Esophagus muscularis mucosa (tissue), 4 donors: ENCODE measurements at regions not wholly inside any gene's neighbourhood (a gene's known extent, or its start where the extent isn't known, plus 50 kb on each side); places are given as distances from the start of the nearest gene placed in this dataset.

Experiments used
- DNase-seq: peaks from one replicate; pipeline ENCODE4 v3.0.0-alpha.2; 2017; ENCODE audit errors: extremely low spot score
- H3K27ac ChIP-seq, 4 donors: fragments of 200-600 bp; sonication (generic); replicated peaks in 1 of 4; 1 replicate in 3 of 4; 2 replicates in 1 of 4; pipeline ENCODE4 v1.5.1; 2016 to 2019; ENCODE audit warnings: mild to moderate bottlenecking in 1 of 4
- H3K27me3 ChIP-seq, 4 donors: fragments of 200-600 bp; sonication (generic); one replicate each; pipeline versions ENCODE4 v1.5.1 to v1.6.0; 2016 to 2019
- H3K36me3 ChIP-seq, 4 donors: fragments of 200-600 bp; sonication (generic); one replicate each; pipeline ENCODE4 v1.5.1; 2016 to 2019
- H3K4me1 ChIP-seq, 4 donors: fragments of 200-600 bp; sonication (generic); one replicate each; pipeline ENCODE4 v1.5.1; 2016 to 2019
- H3K4me3 ChIP-seq, 4 donors: fragments of 200-600 bp; sonication (generic); 1 replicate in 2 of 4; 2 replicates in 2 of 4; pipeline ENCODE4 v1.5.1; 2016 to 2019; ENCODE audit warnings: mild to moderate bottlenecking in 4 of 4, moderate library complexity in 1 of 4
- H3K9me3 ChIP-seq, 4 donors: fragments of 200-600 bp; sonication (generic); 1 replicate in 3 of 4; 2 replicates in 1 of 4; pipeline ENCODE4 v1.5.1; 2016 to 2019
- EP300 ChIP-seq: sonication (generic); formaldehyde crosslinking; IDR thresholded peaks from one replicate; pipeline ENCODE4 v1.6.1; 2017; ENCODE audit warnings: antibody characterized with exemption
- POLR2A ChIP-seq: fragments of 450-650 bp; IDR thresholded peaks from one replicate; pipeline ENCODE4 v1.6.1; 2017; ENCODE audit warnings: antibody characterized with exemption, moderate library complexity, mild to moderate bottlenecking, low read depth
- POLR2AphosphoS5 ChIP-seq, 2 donors: sonication (generic); formaldehyde crosslinking; IDR thresholded peaks; one replicate each; pipeline ENCODE4 v1.6.1; 2017; ENCODE audit warnings: antibody characterized with exemption in 2 of 2
- WGBS: methylation state at CpG from one replicate; pipeline ENCODE4 v1.1.5; 2018; 5-methylcytosine and 5-hydroxymethylcytosine counted together
- intact Hi-C: fragments of 100-400 bp; cut with DNase I; formaldehyde crosslinking; loops from one replicate; pipeline ENCODE4 v1.15.1; 2023
- TF ChIP-seq, protein P1 (sequence below), 3 experiments: fragments of 200-600 bp in 2 of 3; fragments of 450-650 bp in 1 of 3; sonication (generic) in 2 of 3; IDR thresholded peaks; one replicate each; pipeline ENCODE4 v1.5.1; 2017 to 2019; ENCODE audit warnings: antibody characterized with exemption in 3 of 3, mild to moderate bottlenecking in 2 of 3, moderate library complexity in 1 of 3

- TF ChIP-seq, protein P1, sequence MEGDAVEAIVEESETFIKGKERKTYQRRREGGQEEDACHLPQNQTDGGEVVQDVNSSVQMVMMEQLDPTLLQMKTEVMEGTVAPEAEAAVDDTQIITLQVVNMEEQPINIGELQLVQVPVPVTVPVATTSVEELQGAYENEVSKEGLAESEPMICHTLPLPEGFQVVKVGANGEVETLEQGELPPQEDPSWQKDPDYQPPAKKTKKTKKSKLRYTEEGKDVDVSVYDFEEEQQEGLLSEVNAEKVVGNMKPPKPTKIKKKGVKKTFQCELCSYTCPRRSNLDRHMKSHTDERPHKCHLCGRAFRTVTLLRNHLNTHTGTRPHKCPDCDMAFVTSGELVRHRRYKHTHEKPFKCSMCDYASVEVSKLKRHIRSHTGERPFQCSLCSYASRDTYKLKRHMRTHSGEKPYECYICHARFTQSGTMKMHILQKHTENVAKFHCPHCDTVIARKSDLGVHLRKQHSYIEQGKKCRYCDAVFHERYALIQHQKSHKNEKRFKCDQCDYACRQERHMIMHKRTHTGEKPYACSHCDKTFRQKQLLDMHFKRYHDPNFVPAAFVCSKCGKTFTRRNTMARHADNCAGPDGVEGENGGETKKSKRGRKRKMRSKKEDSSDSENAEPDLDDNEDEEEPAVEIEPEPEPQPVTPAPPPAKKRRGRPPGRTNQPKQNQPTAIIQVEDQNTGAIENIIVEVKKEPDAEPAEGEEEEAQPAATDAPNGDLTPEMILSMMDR (IDR thresholded peaks at IDR 0.05) = no peak
- TF ChIP-seq EP300 = no peak
- no peak for TF ChIP-seq POLR2A
- no peak for TF ChIP-seq POLR2AphosphoS5 (IDR thresholded peaks at IDR 0.05)
- intact Hi-C loops = no loop called here
- Histone ChIP-seq H3K4me1 (no peaks in the 10 kb centered on the region), H3K27ac (no peak overlapping the region), H3K9me3 (peaks cover 0 to 3% (median 0%) of the 10 kb centered on the region in 4 donors), H3K4me3 (no peak overlapping the region), H3K36me3 (no peaks in the 10 kb centered on the region), H3K27me3 (no peaks in the 10 kb centered on the region)
- WGBS = 52% methylated on average over 5 of the region's 5 CpGs
- DNase-seq = no peak
Measured at GRCh38 chr6:45800911-45801310, 214.7 kb downstream of the CLIC5 start.

DNA sequence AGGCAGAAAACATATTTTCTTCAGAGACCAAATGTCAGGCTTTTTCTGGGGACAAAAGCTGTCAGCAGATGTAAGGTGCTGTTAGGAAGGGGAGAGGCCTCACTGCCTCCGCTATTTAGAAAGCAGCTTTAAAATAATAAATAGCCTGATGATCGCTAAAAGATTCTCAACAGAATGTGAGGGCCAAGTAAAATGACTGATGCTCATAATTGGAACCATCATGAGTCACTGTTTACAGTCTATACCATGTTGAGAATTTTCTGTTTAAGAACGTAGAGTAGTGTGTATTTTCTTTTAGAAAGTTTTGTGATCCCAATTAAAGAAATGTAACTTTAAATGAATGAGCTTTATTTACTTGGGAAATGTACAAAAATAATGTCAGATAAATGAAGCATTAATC lies 220.0 kb downstream of the CLIC5 start:
- Histone ChIP-seq H3K27ac (no peak overlapping the region), H3K9me3 (no peaks in the 10 kb centered on the region), H3K27me3 (no peaks in the 10 kb centered on the region), H3K4me1 (no peaks in the 10 kb centered on the region), H3K4me3 (no peak overlapping the region), H3K36me3 (no peaks in the 10 kb centered on the region)
- TF ChIP-seq, protein P1 (IDR thresholded peaks at IDR 0.05) = no peak
- TF ChIP-seq EP300 = no peak
- TF ChIP-seq POLR2A = no peak
- TF ChIP-seq POLR2AphosphoS5 (IDR thresholded peaks at IDR 0.05) = no peak
- intact Hi-C loops = no loop called here
- no peak for DNase-seq
- WGBS = 69% methylated on average over 3 of the region's 3 CpGs

DNA sequence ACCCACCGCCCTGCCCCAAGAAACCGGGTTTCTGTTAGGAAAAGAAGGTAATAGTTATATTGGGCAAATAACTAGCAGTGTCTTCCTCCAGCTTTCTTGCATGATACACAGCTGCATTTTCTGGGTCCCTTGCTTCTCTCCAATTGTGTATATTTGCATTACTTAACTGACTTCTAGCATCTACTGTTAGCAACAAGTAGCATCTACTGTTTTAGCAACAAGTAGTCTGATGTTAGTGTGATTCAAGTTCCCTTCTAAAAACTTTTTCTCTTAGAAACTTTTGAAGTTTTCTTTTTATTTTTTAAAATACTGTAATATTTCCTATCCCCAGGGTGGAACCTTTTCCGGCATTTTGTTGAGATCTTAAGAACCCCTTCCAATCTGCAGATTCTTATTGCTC lies 221.2 kb downstream of the CLIC5 start:
- Histone ChIP-seq H3K27ac (no peak overlapping the region), H3K4me1 (no peaks in the 10 kb centered on the region), H3K9me3 (no peaks in the 10 kb centered on the region), H3K36me3 (no peaks in the 10 kb centered on the region), H3K27me3 (no peaks in the 10 kb centered on the region), H3K4me3 (no peak overlapping the region)
- TF ChIP-seq POLR2A = no peak
- TF ChIP-seq, protein P1 (IDR thresholded peaks at IDR 0.05) = no peak
- no peak for TF ChIP-seq EP300
- TF ChIP-seq POLR2AphosphoS5 (IDR thresholded peaks at IDR 0.05) = no peak
- WGBS = 91% methylated on average over 3 of the region's 3 CpGs
- intact Hi-C loops = no loop called here
- DNase-seq = no peak

GRCh38 chr6:45791211-45792168 lies 224.2 kb downstream of the CLIC5 start:
- WGBS = 73% methylated on average over 4 of the region's 4 CpGs
- H3K4me3 ChIP-seq = no peak overlapping the region
- no peak for TF ChIP-seq POLR2A
- TF ChIP-seq POLR2AphosphoS5 (IDR thresholded peaks at IDR 0.05) = no peak
- TF ChIP-seq, protein P1 (IDR thresholded peaks at IDR 0.05) = no peak
- no peak for TF ChIP-seq EP300
- no peaks in the 10 kb centered on the region for H3K4me1 ChIP-seq
- no peaks in the 10 kb centered on the region for H3K27me3 ChIP-seq
- H3K27ac ChIP-seq = no peak overlapping the region
- DNase-seq = no peak
- H3K36me3 ChIP-seq = no peaks in the 10 kb centered on the region
- H3K9me3 ChIP-seq = no peaks in the 10 kb centered on the region
- intact Hi-C loops = no loop called here

- H3K27ac ChIP-seq = no peak overlapping the region
- DNase-seq = no peak
- no peak overlapping the region for H3K4me3 ChIP-seq
- no peaks in the 10 kb centered on the region for H3K36me3 ChIP-seq
- H3K27me3 ChIP-seq = no peaks in the 10 kb centered on the region
- intact Hi-C loops = no loop called here
- no peaks in the 10 kb centered on the region for H3K9me3 ChIP-seq
- no peaks in the 10 kb centered on the region for H3K4me1 ChIP-seq
- no peak for TF ChIP-seq POLR2A
- TF ChIP-seq EP300 = no peak
- no peak for TF ChIP-seq POLR2AphosphoS5 (IDR thresholded peaks at IDR 0.05)
- TF ChIP-seq, protein P1 (IDR thresholded peaks at IDR 0.05) = no peak
Measured at GRCh38 chr6:45789238-45789637, 226.4 kb downstream of the CLIC5 start.
